PFSK-1 (cell line): ENCODE measurements at regions not wholly inside any gene's neighbourhood (a gene's known extent, or its start where the extent isn't known, plus 50 kb on each side); places are given as distances from the start of the nearest gene placed in this dataset.

ENCODE experiments used
- FOXP2 ChIP-seq: optimal IDR thresholded peaks from 2 replicates; pipeline ENCODE3; 2011; ENCODE audit warnings: borderline replicate concordance, control low read depth, inconsistent platforms; ENCODE audit not compliant: insufficient read depth; ENCODE audit errors: extremely low read length, extremely low read depth
- POLR2AphosphoS5 ChIP-seq: IDR thresholded peaks from 2 replicates; pipeline ENCODE4 v1.6.1; 2012; ENCODE audit warnings: low read depth, mild to moderate bottlenecking, control low read depth, low read length, moderate library complexity
- SIN3A ChIP-seq: IDR thresholded peaks from 2 replicates; pipeline ENCODE4 v1.6.1; 2012; ENCODE audit warnings: mild to moderate bottlenecking, low read length, moderate library complexity, borderline replicate concordance; ENCODE audit not compliant: insufficient read depth
- TAF1 ChIP-seq: IDR thresholded peaks from 2 replicates; pipeline ENCODE4 v1.6.1; 2012; ENCODE audit warnings: low read length, control low read depth, borderline replicate concordance; ENCODE audit not compliant: insufficient read depth
- TF ChIP-seq, protein P1 (sequence below), 2 experiments: IDR thresholded peaks; 2 replicates each; pipeline versions ENCODE4 v1.6.1 to v1.8.0; 2011 to 2012; ENCODE audit warnings: low read depth in 2 of 2, low read length in 2 of 2, control low read depth in 1 of 2, inconsistent platforms in 1 of 2, mild to moderate bottlenecking in 1 of 2, moderate library complexity in 1 of 2; ENCODE audit not compliant: insufficient read depth in 1 of 2

DNA sequence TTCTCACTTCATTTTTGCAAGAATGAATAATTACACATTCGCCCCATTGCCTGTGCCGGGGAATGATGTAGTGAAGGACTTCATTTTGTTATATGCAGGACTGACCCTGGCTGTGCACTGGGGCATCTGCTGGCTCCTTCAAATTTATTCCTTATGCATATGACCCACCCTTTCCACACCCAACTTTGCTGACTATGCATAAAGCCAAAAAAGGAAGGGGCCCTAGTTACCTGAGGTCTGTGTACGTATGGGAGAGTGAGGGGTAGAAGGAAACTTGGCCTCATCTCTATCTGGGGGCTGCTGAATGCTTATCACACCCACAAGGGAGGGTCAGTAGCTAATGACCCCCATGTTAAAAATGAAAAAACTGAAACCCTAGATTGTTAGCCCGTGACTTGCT lies 259.6 kb downstream of the SMARCA2 start:
- TF ChIP-seq, protein P1, sequence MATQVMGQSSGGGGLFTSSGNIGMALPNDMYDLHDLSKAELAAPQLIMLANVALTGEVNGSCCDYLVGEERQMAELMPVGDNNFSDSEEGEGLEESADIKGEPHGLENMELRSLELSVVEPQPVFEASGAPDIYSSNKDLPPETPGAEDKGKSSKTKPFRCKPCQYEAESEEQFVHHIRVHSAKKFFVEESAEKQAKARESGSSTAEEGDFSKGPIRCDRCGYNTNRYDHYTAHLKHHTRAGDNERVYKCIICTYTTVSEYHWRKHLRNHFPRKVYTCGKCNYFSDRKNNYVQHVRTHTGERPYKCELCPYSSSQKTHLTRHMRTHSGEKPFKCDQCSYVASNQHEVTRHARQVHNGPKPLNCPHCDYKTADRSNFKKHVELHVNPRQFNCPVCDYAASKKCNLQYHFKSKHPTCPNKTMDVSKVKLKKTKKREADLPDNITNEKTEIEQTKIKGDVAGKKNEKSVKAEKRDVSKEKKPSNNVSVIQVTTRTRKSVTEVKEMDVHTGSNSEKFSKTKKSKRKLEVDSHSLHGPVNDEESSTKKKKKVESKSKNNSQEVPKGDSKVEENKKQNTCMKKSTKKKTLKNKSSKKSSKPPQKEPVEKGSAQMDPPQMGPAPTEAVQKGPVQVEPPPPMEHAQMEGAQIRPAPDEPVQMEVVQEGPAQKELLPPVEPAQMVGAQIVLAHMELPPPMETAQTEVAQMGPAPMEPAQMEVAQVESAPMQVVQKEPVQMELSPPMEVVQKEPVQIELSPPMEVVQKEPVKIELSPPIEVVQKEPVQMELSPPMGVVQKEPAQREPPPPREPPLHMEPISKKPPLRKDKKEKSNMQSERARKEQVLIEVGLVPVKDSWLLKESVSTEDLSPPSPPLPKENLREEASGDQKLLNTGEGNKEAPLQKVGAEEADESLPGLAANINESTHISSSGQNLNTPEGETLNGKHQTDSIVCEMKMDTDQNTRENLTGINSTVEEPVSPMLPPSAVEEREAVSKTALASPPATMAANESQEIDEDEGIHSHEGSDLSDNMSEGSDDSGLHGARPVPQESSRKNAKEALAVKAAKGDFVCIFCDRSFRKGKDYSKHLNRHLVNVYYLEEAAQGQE (IDR thresholded peaks at IDR 0.05; ENCODE audit: insufficient read depth in 1 of 2, low read depth in 2 of 2, low read length in 2 of 2), result no peak
- TF ChIP-seq TAF1 (no peak), POLR2AphosphoS5 (no peak), SIN3A (no peak), FOXP2 (no peak)
